Mesendoderm (in vitro differentiated cells): ENCODE measurements at regions not wholly inside any gene's neighbourhood (a gene's known extent, or its start where the extent isn't known, plus 50 kb on each side); places are given as distances from the start of the nearest gene placed in this dataset.

Source experiments
- DNase-seq: peaks from one replicate; pipeline ENCODE4 v3.0.0; 2013
- H2AK5ac ChIP-seq: 2 replicates; pipeline ENCODE4 v1.6.1; 2013; ENCODE audit warnings: low read length, inconsistent platforms
- H2BK120ac ChIP-seq: 2 replicates; pipeline ENCODE4 v1.6.1; 2013; ENCODE audit warnings: low read depth, mild to moderate bottlenecking, low read length, moderate library complexity, mixed read lengths
- H2BK15ac ChIP-seq: replicated peaks from 2 replicates; pipeline ENCODE4 v1.6.1; 2013; ENCODE audit warnings: low read depth, mild to moderate bottlenecking, moderate library complexity
- H2BK5ac ChIP-seq: 2 replicates; pipeline ENCODE4 v1.6.1; 2013; ENCODE audit warnings: low read length, inconsistent platforms
- H3K18ac ChIP-seq: 2 replicates; pipeline ENCODE4 v1.6.1; 2013; ENCODE audit warnings: mild to moderate bottlenecking, low read length, mixed read lengths
- H3K23ac ChIP-seq: one replicate; pipeline ENCODE4 v1.6.1; 2013; ENCODE audit warnings: low read length
- H3K27ac ChIP-seq: 2 replicates; pipeline ENCODE4 v1.5.1; 2013; ENCODE audit warnings: low read depth, mild to moderate bottlenecking, inconsistent platforms, low read length, moderate library complexity
- H3K27me3 ChIP-seq: 2 replicates; pipeline ENCODE4 v1.6.1; 2013; ENCODE audit warnings: low read length, control low read depth, mild to moderate bottlenecking, inconsistent platforms; ENCODE audit not compliant: insufficient read depth, poor library complexity
- H3K36me3 ChIP-seq: 2 replicates; pipeline ENCODE4 v1.6.1; 2013; ENCODE audit warnings: low read length, inconsistent platforms; ENCODE audit not compliant: control insufficient read depth, insufficient read depth
- H3K4ac ChIP-seq: one replicate; pipeline ENCODE4 v1.6.1; 2013; ENCODE audit warnings: low read depth, mild to moderate bottlenecking, low read length, moderate library complexity
- H3K4me1 ChIP-seq: 2 replicates; pipeline ENCODE4 v1.6.1; 2013; ENCODE audit warnings: low read depth, low read length, inconsistent platforms; ENCODE audit not compliant: control insufficient read depth
- H3K4me2 ChIP-seq: 2 replicates; pipeline ENCODE4 v1.6.1; 2013; ENCODE audit warnings: low read length
- H3K4me3 ChIP-seq: 2 replicates; pipeline ENCODE4 v1.5.1; 2013; ENCODE audit warnings: mild to moderate bottlenecking, low read length
- H3K56ac ChIP-seq: one replicate; pipeline ENCODE4 v1.6.1; 2013; ENCODE audit warnings: low read length
- H3K79me1 ChIP-seq: 2 replicates; pipeline ENCODE4 v1.6.1; 2013; ENCODE audit warnings: low read length, inconsistent platforms
- H3K79me2 ChIP-seq: 2 replicates; pipeline ENCODE4 v1.6.1; 2013; ENCODE audit warnings: mild to moderate bottlenecking, low read length; ENCODE audit not compliant: control insufficient read depth, insufficient read depth
- H3K9ac ChIP-seq: 2 replicates; pipeline ENCODE4 v1.6.1; 2013; ENCODE audit warnings: low read length, inconsistent platforms
- H4K5ac ChIP-seq: one replicate; pipeline ENCODE4 v1.6.1; 2013; ENCODE audit warnings: low read length
- H4K8ac ChIP-seq: one replicate; pipeline ENCODE4 v1.6.1; 2013; ENCODE audit warnings: low read depth, mild to moderate bottlenecking, control low read depth, low read length, moderate library complexity
- WGBS: extraction: QIAGEN DNeasy Blood & Tissue Kit; methylation state at CpG from one replicate; pipeline ENCODE4 v1.1.7; 2013; ENCODE audit warnings: low lambda C conversion rate, missing lambda C conversion rate; ENCODE audit not compliant: insufficient coverage; ENCODE audit errors: extremely low coverage; 5-methylcytosine and 5-hydroxymethylcytosine counted together

DNA sequence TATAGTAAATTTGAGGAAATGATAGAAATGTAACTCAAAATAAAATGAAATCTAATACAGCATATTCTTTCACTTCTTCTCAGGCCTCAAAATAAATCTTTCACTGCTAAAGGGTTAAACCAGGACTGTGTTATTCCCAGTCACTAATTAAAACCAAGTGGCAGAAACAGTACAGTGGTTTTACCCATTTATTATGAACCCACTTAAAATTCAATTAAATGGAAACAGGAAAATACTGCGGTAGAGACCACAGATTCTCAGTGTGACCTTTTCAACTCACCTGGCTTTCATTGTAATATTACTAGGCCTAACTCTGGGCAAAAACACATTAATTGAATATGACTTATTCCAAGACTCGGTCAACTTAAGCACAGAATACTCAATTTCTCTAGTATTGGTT is 176.5 kb upstream of the DKK2 start:
- no CpG with 5 or more reads among the region's 2 CpGs for WGBS
- Histone ChIP-seq H2AK5ac (no peak overlapping the region), H3K4me3 (no peak overlapping the region), H3K79me1 (no peaks in the 10 kb centered on the region), H4K8ac (no peak overlapping the region), H4K5ac (no peak overlapping the region), H3K4me1 (no peaks in the 10 kb centered on the region), H3K9ac (no peak overlapping the region), H3K36me3 (no peaks in the 10 kb centered on the region), H3K4me2 (no peak overlapping the region), H2BK15ac (no peak overlapping the region), H3K18ac (no peak overlapping the region), H3K27me3 (no peaks in the 10 kb centered on the region), H3K27ac (no peak overlapping the region), H2BK120ac (no peak overlapping the region), H2BK5ac (no peak overlapping the region), H3K79me2 (no peaks in the 10 kb centered on the region), H3K23ac (no peak overlapping the region), H3K56ac (no peak overlapping the region), H3K4ac (no peak overlapping the region)
- DNase-seq, result no peak

DNA sequence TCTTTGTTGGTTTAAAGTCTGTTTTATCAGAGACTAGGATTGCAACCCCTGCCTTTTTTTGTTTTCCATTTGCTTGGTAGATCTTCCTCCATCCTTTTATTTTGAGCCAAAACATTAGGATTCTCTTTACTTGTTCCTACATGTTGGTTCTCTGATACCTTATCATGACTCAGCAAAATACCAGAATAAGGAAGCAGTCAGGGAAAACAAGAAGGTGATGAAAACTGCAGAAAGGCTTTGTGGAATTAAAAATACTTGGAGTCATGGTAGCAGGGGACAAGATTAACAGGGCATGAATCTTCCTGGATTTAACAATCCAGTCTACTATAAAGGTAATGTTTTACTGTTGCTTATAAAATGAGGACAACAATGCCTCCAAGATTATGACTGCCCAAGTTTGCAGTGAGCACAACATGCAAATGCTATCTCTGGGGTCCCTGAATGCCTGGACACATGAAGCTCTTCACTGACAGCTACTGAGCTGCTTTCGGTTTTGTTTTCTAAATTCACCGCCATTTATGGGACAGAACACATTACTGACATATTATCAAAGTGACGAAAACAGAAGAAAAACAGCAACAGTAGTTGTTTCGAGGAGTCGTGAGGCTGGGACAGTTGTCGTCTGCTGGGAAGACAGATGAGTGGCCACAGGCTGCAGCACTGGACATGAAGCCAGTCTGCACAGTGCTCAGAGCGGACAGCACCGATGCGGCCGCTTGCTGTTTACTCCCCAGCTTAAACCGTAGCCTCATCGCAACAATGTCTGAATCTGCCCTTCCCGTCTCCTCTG is 174.5 kb upstream of the DKK2 start:
- peak; percentile 22 for DNase-seq

DNA sequence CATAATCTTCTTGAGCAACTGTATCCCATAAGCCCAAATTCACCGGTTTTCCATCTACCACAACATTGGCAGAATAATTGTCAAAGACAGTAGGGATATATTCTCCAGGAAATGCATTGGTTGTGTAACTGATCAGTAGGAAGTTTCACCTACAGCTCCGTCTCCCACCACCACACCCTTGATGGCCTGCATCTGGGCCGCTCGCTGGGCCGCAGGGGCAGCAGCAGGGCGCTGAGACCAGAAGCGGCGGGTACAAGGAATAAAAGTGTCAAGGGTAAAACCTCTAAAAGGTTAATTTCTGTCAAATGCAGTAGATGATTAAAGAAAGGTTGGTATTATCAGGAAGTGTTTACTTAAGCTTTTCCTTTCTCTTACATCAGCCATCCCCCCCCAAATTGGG is 167.6 kb upstream of the DKK2 start:
- no peaks in the 10 kb centered on the region for H3K4me1 ChIP-seq
- H3K36me3 ChIP-seq, result no peaks in the 10 kb centered on the region
- DNase-seq, result no peak
- no peak overlapping the region for H4K8ac ChIP-seq
- H2BK15ac ChIP-seq, result no peak overlapping the region
- H3K4me3 ChIP-seq, result no peak overlapping the region
- H3K18ac ChIP-seq, result no peak overlapping the region
- H2BK5ac ChIP-seq, result no peak overlapping the region
- no CpG with 5 or more reads among the region's 8 CpGs for WGBS
- no peak overlapping the region for H4K5ac ChIP-seq
- no peak overlapping the region for H3K9ac ChIP-seq
- no peak overlapping the region for H3K4ac ChIP-seq
- no peaks in the 10 kb centered on the region for H3K79me1 ChIP-seq
- no peak overlapping the region for H3K27ac ChIP-seq
- H3K27me3 ChIP-seq, result no peaks in the 10 kb centered on the region
- no peak overlapping the region for H2AK5ac ChIP-seq
- H3K56ac ChIP-seq, result no peak overlapping the region
- H3K23ac ChIP-seq, result no peak overlapping the region
- no peak overlapping the region for H3K4me2 ChIP-seq
- no peaks in the 10 kb centered on the region for H3K79me2 ChIP-seq
- H2BK120ac ChIP-seq, result no peak overlapping the region

More for the DNA sequence above, 174.5 kb upstream of the DKK2 start:
- Histone ChIP-seq H2BK15ac (no peak overlapping the region), H3K36me3 (no peaks in the 10 kb centered on the region), H2BK5ac (no peak overlapping the region), H4K5ac (no peak overlapping the region), H3K4me3 (no peak overlapping the region), H3K23ac (peak overlapping the region; percentile 67), H3K79me1 (no peaks in the 10 kb centered on the region), H4K8ac (no peak overlapping the region), H3K4ac (no peak overlapping the region), H2AK5ac (no peak overlapping the region), H3K9ac (no peak overlapping the region), H3K27me3 (no peaks in the 10 kb centered on the region), H3K27ac (no peak overlapping the region), H3K79me2 (no peaks in the 10 kb centered on the region), H3K18ac (no peak overlapping the region), H2BK120ac (no peak overlapping the region), H3K4me1 (no peaks in the 10 kb centered on the region), H3K4me2 (no peak overlapping the region), H3K56ac (no peak overlapping the region)
- no CpG with 5 or more reads among the region's 13 CpGs for WGBS

DNA sequence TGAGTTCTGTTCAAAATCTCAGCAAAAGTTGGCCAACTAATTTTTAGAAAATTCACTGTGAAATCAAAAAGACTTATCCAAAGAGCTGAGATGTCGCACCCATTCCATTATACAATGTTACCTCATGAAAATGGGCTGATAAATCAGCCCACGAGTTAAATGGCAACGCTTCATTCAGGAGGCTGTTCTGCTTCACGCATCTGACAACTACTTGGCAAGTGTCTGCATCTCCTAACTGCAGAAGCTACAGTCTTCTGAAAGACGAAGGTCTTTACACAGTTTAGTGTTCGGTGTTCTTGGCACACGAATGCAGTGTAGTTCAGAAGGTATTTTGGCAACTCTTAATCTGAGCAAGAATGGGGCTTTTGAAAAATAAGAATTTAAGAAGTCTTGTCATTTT is 166.6 kb upstream of the DKK2 start:
- Histone ChIP-seq H3K9ac (no peak overlapping the region), H3K18ac (no peak overlapping the region), H3K56ac (no peak overlapping the region), H3K79me2 (no peaks in the 10 kb centered on the region), H2BK15ac (no peak overlapping the region), H3K4me1 (no peaks in the 10 kb centered on the region), H2AK5ac (no peak overlapping the region), H3K4me2 (no peak overlapping the region), H3K36me3 (no peaks in the 10 kb centered on the region), H3K4ac (peak overlapping the region; percentile 4), H4K5ac (no peak overlapping the region), H4K8ac (no peak overlapping the region), H3K79me1 (no peaks in the 10 kb centered on the region), H2BK120ac (no peak overlapping the region), H3K27me3 (no peaks in the 10 kb centered on the region), H2BK5ac (no peak overlapping the region), H3K27ac (no peak overlapping the region), H3K23ac (no peak overlapping the region), H3K4me3 (no peak overlapping the region)
- no peak for DNase-seq
- WGBS, result no CpG with 5 or more reads among the region's 7 CpGs

DNA sequence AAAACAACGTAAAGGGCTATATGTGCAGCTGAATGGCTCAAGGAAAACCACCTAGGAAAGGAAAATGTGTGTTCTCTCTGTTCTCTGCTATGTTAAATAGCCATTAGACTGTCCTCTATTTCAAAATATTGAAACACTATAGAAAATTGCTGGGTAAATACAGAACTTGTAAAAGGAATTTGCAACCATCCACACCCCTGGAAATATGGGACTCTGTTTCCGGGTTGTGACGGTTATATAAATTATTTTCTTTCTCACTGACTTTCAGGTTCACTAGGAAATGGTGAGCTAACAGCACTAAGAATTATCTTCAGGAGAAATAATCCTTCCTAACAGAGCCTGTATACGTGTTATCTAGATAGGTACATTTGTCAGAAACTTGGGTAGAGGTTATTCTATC is 161.0 kb upstream of the DKK2 start:
- H3K27me3 ChIP-seq, result no peaks in the 10 kb centered on the region
- H3K4me2 ChIP-seq, result no peak overlapping the region
- H3K56ac ChIP-seq, result no peak overlapping the region
- WGBS, result no CpG with 5 or more reads among the region's 4 CpGs
- H4K5ac ChIP-seq, result no peak overlapping the region
- no peak overlapping the region for H2AK5ac ChIP-seq
- H3K4ac ChIP-seq, result no peak overlapping the region
- no peaks in the 10 kb centered on the region for H3K36me3 ChIP-seq
- no peak overlapping the region for H3K18ac ChIP-seq
- no peaks in the 10 kb centered on the region for H3K4me1 ChIP-seq
- no peak overlapping the region for H3K23ac ChIP-seq
- no peak overlapping the region for H3K4me3 ChIP-seq
- H2BK120ac ChIP-seq, result no peak overlapping the region
- DNase-seq, result no peak
- no peak overlapping the region for H4K8ac ChIP-seq
- no peaks in the 10 kb centered on the region for H3K79me1 ChIP-seq
- H3K79me2 ChIP-seq, result no peaks in the 10 kb centered on the region
- no peak overlapping the region for H2BK5ac ChIP-seq
- no peak overlapping the region for H3K9ac ChIP-seq
- H3K27ac ChIP-seq, result no peak overlapping the region
- H2BK15ac ChIP-seq, result no peak overlapping the region

DNA sequence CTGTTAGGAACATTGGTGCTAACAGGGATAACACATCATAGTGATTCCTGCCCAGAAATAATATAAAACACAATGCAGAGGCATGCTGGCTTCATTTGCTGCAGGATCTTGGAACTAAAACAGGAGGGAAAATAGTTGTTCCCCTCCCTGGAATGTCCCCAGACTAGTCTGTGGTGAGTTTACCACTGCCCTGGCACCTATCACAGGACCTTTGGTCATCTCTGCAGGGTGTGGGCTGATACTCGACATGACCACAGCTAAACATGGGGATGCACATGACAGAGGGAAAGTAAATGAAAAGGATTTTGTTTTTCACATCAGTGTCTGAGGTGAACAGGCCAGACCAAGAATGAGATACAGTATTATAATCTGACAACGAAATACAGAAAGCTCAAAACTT is 160.2 kb upstream of the DKK2 start:
- Histone ChIP-seq H4K8ac (no peak overlapping the region), H3K9ac (no peak overlapping the region), H3K27me3 (no peaks in the 10 kb centered on the region), H3K27ac (no peak overlapping the region), H3K4ac (no peak overlapping the region), H3K36me3 (no peaks in the 10 kb centered on the region), H3K79me1 (no peaks in the 10 kb centered on the region), H2BK5ac (no peak overlapping the region), H3K23ac (no peak overlapping the region), H2BK120ac (no peak overlapping the region), H3K56ac (no peak overlapping the region), H2BK15ac (no peak overlapping the region), H3K79me2 (no peaks in the 10 kb centered on the region), H2AK5ac (no peak overlapping the region), H3K4me2 (no peak overlapping the region), H3K4me1 (no peaks in the 10 kb centered on the region), H3K18ac (no peak overlapping the region), H3K4me3 (no peak overlapping the region), H4K5ac (no peak overlapping the region)
- DNase-seq, result no peak
- no CpG with 5 or more reads among the region's 2 CpGs for WGBS
